ENCODE measurements at regions not wholly inside any gene's neighbourhood (a gene's known extent, or its start where the extent isn't known, plus 50 kb on each side); places are given as distances from the start of the nearest gene placed in this dataset.

- TF ChIP-seq, protein P1, sequence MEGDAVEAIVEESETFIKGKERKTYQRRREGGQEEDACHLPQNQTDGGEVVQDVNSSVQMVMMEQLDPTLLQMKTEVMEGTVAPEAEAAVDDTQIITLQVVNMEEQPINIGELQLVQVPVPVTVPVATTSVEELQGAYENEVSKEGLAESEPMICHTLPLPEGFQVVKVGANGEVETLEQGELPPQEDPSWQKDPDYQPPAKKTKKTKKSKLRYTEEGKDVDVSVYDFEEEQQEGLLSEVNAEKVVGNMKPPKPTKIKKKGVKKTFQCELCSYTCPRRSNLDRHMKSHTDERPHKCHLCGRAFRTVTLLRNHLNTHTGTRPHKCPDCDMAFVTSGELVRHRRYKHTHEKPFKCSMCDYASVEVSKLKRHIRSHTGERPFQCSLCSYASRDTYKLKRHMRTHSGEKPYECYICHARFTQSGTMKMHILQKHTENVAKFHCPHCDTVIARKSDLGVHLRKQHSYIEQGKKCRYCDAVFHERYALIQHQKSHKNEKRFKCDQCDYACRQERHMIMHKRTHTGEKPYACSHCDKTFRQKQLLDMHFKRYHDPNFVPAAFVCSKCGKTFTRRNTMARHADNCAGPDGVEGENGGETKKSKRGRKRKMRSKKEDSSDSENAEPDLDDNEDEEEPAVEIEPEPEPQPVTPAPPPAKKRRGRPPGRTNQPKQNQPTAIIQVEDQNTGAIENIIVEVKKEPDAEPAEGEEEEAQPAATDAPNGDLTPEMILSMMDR (IDR thresholded peaks at IDR 0.05; ENCODE audit: poor library complexity), result no peak
- TF ChIP-seq EZH2 (IDR thresholded peaks at IDR 0.05; ENCODE audit: borderline replicate concordance) (no peak), EZH2phosphoT487 (IDR thresholded peaks at IDR 0.05; ENCODE audit: low read depth, severe bottlenecking, unreplicated experiment) (no peak)
These were observed 172.0 kb downstream of the TSHZ3 start for GRCh38 chr19:31177246-31177645.

All from hepatocyte (in vitro differentiated cells).